ENCODE measurements at regions not wholly inside any gene's neighbourhood (a gene's known extent, or its start where the extent isn't known, plus 50 kb on each side); places are given as distances from the start of the nearest gene placed in this dataset.

- H3K27me3 ChIP-seq = no peaks in the 10 kb centered on the region
- TF ChIP-seq, protein P1, sequence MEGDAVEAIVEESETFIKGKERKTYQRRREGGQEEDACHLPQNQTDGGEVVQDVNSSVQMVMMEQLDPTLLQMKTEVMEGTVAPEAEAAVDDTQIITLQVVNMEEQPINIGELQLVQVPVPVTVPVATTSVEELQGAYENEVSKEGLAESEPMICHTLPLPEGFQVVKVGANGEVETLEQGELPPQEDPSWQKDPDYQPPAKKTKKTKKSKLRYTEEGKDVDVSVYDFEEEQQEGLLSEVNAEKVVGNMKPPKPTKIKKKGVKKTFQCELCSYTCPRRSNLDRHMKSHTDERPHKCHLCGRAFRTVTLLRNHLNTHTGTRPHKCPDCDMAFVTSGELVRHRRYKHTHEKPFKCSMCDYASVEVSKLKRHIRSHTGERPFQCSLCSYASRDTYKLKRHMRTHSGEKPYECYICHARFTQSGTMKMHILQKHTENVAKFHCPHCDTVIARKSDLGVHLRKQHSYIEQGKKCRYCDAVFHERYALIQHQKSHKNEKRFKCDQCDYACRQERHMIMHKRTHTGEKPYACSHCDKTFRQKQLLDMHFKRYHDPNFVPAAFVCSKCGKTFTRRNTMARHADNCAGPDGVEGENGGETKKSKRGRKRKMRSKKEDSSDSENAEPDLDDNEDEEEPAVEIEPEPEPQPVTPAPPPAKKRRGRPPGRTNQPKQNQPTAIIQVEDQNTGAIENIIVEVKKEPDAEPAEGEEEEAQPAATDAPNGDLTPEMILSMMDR (IDR thresholded peaks at IDR 0.05) = no peak
- H3K4me3 ChIP-seq = no peak overlapping the region
- no peak overlapping the region for H3K27ac ChIP-seq
- no peaks in the 10 kb centered on the region for H3K9me3 ChIP-seq
- no peak for DNase-seq (ENCODE audit: low spot score)
- no peaks in the 10 kb centered on the region for H3K4me1 ChIP-seq
- H3K36me3 ChIP-seq = no peaks in the 10 kb centered on the region
Observed at GRCh38 chr7:142331941-142332340, 74.1 kb upstream of the PRSS58 start.

GRCh38 chr7:142329062-142329790, 71.4 kb upstream of the PRSS58 start:
- Histone ChIP-seq H3K36me3 (no peaks in the 10 kb centered on the region), H3K9me3 (no peaks in the 10 kb centered on the region), H3K27ac (no peak overlapping the region), H3K4me1 (no peaks in the 10 kb centered on the region), H3K27me3 (no peaks in the 10 kb centered on the region), H3K4me3 (no peak overlapping the region)
- TF ChIP-seq, protein P1 (IDR thresholded peaks at IDR 0.05) = no peak
- no peak for DNase-seq (ENCODE audit: low spot score)

DNA sequence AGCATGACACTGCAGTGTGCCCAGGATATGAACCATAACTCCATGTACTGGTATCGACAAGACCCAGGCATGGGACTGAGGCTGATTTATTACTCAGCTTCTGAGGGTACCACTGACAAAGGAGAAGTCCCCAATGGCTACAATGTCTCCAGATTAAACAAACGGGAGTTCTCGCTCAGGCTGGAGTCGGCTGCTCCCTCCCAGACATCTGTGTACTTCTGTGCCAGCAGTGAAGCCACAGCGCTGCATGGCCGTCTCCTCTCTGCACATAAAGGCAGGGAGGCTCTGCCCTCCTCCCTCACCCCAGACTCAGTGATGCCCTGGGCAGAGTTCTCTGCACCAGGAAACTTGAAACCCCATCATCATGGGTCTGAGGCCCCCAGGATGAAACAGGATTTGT, 70.7 kb upstream of the PRSS58 start:
- Histone ChIP-seq H3K27ac (no peak overlapping the region), H3K4me1 (no peaks in the 10 kb centered on the region), H3K36me3 (no peaks in the 10 kb centered on the region), H3K9me3 (no peaks in the 10 kb centered on the region), H3K27me3 (no peaks in the 10 kb centered on the region), H3K4me3 (no peak overlapping the region)
- DNase-seq (ENCODE audit: low spot score) = no peak
- TF ChIP-seq, protein P1 (IDR thresholded peaks at IDR 0.05) = no peak

DNA sequence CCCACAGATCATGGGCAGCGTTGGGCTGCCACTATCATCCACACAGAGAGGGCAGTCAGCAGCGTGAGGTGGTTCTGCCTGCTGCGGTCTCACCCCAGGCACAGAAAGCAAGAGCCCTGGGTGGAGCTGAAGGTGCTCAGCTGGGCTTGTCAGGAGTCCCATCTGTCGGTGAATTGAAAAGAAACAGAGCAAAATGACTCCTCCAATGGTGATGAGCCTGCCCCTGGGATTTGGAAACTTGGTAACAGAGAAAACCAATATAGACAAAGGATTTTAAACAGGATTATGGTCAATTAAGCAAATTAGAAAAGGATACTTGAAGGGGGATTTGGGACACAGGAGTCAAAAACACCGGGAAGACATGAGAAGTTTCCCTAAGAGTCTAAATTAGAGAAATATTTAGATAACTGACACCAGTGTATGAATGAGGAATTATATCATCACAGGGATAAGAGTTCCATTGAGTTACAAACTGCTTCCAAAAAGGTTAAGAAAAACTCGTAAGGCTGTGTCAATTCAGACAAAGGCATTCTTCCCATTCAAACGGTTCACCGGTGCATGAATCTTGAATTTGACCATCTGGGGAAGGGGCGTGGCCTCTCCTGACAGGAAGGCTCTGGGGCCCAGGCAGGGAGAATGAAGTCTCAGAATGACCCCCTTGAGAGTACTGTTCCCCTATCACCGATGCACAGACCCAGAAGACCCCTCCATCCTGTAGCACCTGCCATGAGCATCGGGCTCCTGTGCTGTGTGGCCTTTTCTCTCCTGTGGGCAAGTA, 70.0 kb upstream of the PRSS58 start:
- no peaks in the 10 kb centered on the region for H3K36me3 ChIP-seq

DNA sequence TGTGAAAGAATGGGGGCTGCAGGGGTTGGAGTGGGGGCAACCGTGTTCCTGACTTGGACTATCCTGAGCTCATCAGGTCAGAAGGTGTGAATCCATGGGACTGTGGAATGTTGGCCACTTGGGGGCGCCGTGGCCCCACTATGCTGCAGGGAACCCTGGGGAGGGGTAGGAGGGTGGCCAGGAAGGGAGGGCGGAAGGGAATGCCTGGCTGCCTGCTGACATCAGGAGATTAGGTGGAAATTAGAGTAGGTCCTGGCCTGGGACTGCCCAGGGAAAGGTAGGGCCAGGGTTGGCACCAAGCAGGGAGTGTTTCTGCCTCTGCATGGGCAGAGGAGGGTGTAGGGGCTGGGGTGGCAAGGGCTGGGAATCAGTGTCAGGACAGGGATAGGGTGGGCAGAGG, 65.8 kb upstream of the PRSS58 start:
- Histone ChIP-seq H3K9me3 (no peaks in the 10 kb centered on the region), H3K27me3 (no peaks in the 10 kb centered on the region), H3K4me3 (no peak overlapping the region), H3K36me3 (no peaks in the 10 kb centered on the region), H3K4me1 (no peaks in the 10 kb centered on the region), H3K27ac (no peak overlapping the region)
- TF ChIP-seq, protein P1 (IDR thresholded peaks at IDR 0.05) = peak in 1 of 2 donors; percentile 50
- no peak for DNase-seq (ENCODE audit: low spot score)

More for the DNA sequence above, 70.0 kb upstream of the PRSS58 start:
- no peaks in the 10 kb centered on the region for H3K9me3 ChIP-seq
- DNase-seq (ENCODE audit: low spot score) = no peak
- H3K4me3 ChIP-seq = no peak overlapping the region
- TF ChIP-seq, protein P1 (IDR thresholded peaks at IDR 0.05) = no peak
- no peaks in the 10 kb centered on the region for H3K4me1 ChIP-seq
- H3K27me3 ChIP-seq = no peaks in the 10 kb centered on the region
- no peak overlapping the region for H3K27ac ChIP-seq

All from right atrium auricular region (tissue), 2 donors.